CD4-positive, alpha-beta T cell treated with Interleukin-12 subunit alpha and Interleukin-12 subunit beta, for 1 hour (primary cell): ENCODE measurements at regions not wholly inside any gene's neighbourhood (a gene's known extent, or its start where the extent isn't known, plus 50 kb on each side); places are given as distances from the start of the nearest gene placed in this dataset.
"Not testable (repeated sequence)": the region's sequence is repeated elsewhere in the genome, so short reads cannot be mapped to it uniquely, and the experiment has no call there.

Source experiments
- DNase-seq: peaks from one replicate; pipeline ENCODE4 v3.0.0-alpha.2; 2020

DNA sequence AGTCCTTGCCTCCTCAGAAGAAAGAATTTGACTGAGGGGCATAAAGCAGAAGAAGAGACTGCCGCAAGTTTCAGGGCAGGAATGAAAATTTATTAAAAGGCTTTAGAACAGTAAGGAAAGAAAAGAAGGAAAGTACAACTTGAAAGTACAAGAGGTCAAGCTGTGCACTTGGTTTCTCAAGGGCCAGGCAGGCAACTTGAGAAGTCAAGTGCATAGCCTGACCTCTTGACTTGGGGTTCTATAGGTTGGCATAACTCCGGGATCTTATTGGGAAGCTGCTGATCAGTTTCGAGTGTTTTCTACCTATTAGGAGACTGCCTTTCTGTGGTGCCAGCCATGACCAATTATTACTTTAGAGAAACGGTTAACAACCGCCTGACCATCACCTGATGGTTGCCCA lies 237.0 kb upstream of the RGS17 start:
- no peak for DNase-seq

DNA sequence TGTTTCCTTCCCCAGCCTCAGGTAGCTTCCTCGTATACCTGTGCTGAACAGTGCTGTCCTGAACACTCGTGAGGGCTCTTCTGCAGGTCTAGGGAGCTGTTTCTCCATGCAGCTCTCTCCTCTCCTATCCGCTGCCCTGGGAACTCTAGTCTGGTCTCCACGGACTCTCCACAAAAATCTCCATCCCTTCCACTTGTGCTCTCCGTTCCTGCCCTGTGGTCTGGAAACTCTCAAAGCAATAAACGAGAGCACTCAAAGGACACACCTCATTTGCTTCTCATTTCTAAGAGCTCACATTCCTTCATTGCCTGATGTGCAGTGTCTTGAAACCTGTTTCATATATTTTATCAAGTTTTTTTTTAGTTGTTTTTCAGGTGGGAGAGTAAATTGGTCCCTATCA lies 235.9 kb upstream of the RGS17 start:
- no peak for DNase-seq

DNA sequence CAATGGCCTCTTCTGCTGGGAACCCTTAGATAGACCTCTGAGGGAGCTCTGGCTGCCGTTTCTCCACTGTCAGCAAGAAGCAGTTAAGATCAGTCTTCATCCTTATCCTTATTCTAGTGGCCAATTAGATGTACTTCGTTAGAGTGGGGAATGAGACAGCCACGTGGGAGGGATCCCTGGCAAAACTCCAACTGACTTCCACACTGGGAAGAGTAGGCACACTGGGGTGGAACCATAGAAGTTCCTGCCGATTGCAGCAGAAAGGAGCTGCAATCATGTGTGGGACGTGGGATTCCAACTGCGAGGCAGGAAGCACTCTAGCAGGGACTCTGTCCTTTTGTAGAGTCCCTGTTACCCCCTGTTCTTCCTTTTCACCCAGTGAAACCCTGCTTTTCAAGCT lies 226.3 kb upstream of the RGS17 start:
- no peak for DNase-seq

DNA sequence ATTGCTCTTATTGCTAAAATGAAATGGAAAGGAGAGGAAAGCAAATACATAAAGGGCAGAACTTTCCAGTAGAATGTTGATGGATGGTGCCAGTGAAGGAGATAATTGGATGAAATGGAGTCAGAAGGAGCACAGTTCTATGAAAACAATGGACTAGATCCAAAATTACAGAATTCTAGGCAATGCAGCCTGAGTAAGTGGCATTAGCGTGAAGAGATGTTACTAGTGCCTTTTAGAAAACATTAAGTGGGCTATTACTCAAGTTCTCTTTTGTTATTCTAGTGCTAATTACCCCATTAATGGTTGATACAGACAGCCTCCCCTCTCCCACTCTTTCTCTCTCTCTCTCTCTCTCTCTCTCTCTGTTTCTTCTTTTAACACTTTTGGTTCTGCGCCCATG lies 209.5 kb upstream of the RGS17 start:
- no peak for DNase-seq

DNA sequence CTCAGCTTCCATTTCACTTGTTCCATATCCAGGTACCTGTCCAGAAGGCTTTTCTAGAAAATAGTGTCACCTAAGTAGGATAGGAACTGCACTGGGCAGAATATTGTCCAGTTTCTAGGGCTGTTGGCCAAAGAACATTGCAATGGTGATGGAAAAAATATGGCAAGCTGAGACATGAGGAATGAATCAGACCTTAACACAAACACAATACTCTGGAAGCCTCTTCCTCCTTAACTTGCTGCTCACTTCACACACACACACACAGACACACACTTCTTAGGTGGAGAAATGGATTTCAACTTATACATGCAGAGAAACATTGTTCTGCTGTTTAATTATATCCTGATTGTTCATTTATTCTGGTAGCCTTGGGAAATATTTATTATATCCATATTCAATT lies 203.0 kb upstream of the RGS17 start:
- DNase-seq: no peak

DNA sequence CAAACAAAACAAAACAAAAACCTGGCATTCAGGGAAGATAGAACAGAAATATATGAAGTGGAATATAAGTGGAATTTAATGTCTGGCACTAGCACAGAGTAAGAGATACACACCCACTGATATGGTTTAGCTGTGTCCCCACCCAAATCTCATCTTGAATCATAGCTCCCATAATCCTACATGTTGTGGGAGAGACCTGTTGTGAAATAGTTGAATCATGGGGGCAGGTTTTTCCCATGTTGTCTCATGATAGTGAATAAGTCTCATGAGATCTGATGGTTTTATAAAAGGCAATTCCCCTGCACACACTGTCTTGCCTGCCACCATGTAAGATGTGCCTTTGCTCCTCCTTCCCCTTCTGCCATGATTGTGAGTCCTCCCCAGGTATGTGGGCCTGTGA lies 200.1 kb upstream of the RGS17 start:
- DNase-seq: not testable (repeated sequence)

DNA sequence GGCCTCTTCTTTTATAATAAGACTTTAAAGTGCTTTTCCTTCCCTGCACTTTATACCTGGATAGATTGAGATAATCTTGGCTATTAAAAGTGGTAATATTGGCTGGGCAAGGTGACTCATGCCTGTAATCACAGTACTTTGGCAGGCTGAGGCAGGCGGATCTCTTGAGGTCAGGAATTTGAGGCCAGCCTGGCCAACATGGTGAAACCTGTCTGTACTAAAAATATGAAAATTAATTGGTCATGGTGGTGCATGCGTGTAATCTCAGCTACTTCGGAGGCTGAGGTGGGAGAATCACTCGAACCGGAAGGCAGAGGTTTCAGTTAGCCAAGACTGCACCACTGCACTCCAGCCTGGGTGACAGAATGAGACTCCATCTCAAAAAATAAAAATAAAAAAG lies 197.1 kb upstream of the RGS17 start:
- DNase-seq: no peak

DNA sequence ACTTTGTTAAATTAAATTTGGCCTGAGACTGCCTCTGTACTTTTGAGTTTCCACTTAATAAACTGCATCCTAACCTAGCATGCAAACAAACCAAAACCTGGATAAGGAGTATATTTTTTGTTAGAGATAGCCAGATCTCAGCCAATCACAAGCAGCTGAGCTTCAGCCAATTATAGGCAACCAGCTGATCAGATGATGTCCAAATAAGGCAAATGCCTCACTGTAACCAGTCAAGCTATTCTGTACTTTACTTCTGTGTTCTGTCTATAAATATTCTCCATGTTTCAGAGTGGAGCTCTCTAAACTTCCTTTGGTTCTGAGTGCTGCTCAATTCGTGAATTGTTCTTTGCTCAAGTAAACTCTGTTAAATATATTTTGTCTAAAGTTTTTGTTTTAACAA lies 194.6 kb upstream of the RGS17 start:
- no peak for DNase-seq

DNA sequence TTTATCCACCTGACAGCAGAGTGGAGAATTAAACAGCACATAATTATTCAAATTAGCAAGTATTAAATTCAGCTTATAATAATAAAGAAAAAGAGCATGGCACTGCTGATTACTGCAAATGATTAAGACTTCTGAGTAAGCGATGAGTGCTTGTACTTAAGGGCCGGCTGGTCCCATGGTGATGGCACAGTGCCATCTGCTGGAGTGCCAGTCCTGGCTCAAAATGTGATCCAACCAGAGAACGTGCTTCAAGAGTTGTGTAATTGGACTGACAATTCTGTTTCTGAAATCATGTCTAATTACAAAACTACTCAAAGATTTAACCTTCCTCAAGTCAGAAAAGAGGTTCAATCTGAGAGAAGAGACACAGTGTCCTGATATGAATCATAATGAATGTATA lies 181.6 kb upstream of the RGS17 start:
- DNase-seq: peak; percentile 9

DNA sequence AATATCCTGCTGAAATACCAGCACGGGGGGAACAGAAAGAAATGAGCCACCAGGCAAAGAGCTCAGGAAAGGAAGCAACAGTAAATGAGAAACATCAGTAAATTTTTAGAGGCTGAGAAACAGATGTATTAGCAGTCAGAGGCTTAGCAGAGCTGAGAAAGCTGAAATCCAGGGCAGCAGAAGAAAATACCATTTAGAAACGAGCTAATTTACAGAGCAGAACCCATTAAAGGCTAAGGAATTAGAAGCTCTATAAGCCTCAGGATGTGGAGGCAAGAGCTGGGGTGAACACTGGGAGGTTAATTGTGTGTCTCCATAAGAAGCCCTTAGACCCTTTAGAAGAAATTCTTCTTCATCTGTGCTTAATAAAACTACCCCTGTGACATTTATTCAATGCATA lies 178.6 kb upstream of the RGS17 start:
- DNase-seq: no peak

DNA sequence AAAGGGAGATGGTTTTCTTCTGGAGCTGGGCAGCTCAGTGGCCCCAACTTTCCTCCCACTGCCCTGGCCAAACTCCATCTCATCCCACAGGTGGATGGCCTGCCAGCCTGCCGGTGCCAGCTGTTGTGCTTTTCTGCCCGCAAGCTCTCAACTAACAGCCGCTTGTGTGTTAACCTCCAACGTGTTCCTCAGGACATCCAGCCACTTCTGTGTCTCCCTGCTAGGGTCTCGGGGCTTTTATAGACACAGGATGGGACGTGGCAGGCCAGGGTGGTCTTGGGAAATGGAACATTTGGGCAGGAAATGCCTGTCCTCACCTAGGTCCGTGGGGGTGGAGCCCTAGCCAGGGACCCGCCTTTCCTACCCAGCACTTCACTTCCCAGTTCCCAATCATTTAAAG lies 171.1 kb upstream of the RGS17 start:
- no peak for DNase-seq

DNA sequence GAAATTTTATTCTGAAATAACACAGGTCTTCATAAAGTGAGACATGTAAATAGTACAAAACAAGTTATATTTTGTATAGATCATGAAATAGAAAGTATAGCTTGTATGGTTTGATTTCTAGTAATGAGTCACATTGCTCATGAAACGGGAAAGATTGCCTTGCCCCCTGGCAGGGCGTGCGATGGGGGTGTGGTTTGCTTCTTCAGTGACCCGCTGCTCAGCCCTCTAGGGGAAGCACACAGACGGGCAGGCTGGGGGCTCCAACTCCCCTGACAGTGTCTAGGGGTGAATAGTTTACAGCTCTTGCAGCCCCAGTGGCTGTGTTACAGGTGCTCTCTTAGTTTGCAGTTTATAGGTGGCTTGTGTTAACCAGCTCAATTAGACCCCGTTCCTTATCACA lies 170.5 kb upstream of the RGS17 start:
- no peak for DNase-seq

DNA sequence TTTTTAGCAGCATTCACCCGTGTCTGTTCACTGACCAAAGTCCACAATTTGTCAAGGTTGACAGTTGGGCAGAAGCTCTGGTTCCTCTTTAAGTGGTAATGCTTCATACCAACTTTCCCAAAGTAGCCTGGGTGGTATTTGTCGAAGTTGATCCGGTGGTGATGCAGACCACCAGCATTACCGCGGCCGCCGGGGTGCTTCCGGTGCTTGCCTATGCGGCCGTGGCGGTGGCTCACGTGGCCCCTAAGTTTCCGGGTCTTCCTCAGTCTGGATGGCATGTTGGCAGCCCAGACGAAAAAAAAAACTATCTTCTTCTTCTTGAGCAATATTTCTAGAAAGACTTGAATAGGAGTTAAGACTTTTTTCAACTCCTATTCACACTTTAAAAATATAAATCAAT lies 151.4 kb upstream of the RGS17 start:
- not testable (repeated sequence) for DNase-seq

DNA sequence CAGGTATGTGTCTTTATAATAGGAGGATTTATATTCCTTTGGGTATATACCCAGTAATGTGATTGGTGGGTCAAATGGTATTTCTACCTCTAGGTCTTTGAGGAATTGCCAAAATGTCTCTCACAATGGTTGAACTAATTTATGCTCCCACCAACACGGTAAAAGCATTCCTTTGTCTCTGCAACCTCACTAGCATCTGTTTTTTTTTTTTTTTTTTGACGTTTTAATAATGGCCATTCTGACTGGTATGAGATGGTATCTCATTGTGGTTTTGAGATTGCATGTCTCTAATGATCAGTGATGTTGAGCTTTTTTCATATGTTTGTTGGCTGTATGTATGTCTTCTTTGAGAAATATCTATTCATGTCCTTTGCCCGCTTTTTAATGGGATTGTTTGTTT lies 144.9 kb upstream of the RGS17 start:
- DNase-seq: no peak

DNA sequence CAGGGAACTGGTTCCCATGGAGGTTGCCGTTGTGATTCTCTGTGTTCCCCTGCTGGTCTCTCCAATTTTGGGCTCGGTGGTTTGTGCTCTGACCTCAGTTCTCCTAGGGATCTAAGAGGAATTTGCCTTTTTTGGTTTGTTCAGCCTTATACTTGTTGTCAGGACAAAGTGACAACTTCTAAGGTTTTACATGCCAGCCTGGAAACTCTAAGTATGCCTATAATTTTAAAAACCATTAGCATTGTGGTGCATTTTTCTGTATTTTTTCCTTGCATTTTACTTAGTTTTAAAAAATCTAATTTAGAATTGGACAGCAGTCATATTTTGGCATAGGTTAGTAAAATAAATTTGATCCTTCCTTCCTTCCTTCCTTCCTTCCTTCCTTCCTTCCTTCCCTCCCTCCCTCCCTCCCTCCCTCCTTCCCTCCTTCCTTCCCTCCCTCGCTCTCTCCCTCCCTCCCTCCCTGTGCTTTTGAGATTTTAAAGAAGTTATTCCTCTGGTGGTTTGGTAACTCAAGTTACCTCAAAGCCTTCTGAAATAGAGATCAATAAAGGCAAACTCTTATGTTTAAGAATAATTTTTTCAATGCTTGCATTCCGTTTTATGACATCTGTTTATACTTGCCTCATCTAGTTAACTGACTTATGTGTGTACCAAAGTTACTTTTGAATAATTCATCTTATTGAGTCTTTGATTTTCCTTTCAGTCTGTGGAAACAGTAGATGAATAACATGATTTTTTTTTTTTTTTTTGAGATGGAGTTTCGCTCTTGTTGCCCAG lies 141.3 kb upstream of the RGS17 start:
- DNase-seq: no peak

DNA sequence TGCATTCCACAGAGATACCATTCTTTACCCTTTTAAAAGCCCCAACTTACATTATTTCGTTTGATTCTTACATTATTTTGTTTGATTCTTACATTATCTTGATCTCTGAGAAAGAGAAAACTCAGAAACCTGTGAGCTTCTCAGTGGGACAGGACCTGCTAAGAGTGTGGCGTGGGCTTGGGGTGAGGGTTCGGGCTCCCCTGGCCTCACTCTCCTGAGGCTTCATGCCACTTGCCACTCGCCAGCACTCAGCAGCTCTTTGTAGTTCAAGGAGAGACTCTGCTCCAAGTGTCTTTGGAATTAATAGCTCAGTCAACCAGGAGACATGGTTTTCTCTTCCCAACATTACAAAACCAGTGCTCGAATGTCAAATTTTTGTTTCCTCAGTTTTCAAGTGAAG lies 132.4 kb upstream of the RGS17 start:
- DNase-seq: no peak

DNA sequence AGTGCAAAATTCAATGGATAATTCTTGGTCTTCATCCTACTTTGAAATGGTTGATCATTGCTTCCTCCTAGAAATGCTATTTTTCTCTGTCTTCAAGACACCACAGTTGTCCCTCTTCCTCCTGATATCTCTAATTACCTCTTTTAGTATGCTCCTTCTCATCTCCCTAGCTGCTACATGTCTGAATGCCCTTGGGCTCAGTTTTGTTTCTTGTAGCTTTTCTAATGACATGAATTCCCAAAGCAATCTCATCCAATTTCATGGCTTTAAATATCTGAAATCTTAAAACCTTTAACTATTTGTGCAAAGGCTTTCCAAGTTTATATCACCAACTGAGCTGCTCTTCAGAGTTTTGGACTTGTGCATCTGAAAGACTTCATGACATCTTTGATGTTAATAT lies 120.2 kb upstream of the RGS17 start:
- DNase-seq: no peak

DNA sequence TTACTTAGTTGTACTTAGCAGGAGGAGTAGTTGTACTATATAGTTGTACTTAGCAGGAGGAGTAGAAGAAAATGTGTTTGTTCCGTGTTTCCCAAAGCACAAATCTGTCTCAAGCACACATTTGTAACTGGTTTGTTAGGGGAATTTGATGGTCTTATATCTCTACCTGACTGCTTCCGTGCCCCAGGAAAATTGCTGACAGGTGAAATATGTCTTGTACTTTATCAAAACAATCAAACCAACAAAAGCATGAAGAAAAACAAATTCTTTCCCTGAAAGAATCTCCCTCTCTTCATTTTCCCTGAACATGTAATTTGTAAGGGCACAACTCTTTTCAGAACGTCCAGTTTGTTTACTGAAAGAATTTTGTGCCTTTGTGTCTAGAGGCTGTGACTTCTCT lies 106.6 kb upstream of the RGS17 start:
- DNase-seq: no peak

DNA sequence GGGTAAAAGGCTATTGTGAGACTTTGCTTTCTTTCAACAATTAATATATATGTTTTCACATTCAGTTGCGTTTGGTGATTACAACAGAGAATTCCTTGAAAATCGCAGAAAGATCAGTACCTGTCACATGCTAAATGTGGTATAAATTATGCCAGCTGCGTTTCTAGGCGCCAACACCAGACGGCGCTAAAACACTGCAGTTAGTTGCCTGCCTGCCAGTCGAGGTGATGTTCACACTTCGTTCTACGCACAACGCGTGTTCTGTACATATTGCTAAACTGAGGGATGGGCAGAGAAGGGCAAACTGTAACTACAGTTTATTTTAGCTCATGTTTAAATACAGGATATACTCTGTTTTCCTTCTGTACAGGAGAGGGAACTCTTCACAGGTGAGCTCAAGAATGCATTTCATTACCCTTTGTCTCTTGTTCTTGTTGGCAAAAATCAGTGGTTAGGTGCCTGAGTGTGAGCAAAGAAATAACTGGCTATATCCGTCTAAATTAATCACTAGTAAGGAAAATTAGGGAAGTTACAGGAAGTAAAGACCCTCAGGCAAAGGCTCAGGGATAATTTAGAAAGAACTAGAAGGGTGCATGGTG lies 100.1 kb upstream of the RGS17 start:
- DNase-seq: peak; percentile 4

DNA sequence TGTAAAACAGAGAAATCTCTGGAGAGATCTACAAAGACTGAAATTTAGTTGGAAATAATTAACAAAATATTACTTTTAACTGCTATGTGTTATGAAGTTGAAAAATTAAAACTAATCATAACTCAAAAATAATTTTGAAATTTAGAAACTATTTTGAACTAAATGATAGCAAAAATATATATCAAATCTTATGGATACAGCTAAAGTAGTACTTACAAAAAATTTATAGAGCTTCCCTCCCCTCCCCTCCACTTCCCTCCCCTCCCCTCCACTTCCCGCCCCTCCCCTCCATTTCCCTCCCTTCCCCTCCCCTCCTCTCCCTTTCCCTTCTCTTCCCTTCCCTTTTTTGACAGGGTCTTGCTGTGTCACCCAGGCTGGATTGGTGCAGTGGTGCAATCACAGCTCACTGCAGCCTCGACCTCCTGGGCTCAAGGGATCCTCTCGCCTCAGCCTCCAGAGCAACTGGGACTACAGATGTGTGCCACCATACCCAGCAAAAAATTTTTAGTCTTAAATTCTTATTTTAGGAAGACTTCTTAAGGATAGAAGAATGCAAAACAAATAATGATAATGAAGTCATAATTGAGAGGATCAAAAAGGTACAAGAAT lies 87.2 kb upstream of the RGS17 start:
- DNase-seq: no peak

DNA sequence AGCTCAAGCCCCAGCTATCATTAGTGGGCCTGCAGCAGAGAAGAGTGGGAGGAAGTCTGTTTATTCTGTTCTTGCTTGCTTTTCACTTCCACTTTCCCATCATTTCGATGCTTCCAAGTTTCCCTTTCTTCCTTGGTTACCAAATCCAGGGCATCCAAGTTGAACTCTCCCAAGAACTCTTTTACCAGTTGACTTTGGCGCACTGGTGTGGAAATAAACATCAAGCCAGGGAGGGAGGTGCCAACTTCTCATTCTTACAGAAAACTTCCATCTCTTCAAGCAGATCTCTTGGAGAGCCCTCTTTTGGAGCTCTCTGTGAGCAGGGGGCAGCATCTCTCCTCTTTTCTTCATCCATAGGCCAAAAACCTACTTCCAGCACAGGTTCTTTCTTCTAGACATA lies 85.7 kb upstream of the RGS17 start:
- no peak for DNase-seq

DNA sequence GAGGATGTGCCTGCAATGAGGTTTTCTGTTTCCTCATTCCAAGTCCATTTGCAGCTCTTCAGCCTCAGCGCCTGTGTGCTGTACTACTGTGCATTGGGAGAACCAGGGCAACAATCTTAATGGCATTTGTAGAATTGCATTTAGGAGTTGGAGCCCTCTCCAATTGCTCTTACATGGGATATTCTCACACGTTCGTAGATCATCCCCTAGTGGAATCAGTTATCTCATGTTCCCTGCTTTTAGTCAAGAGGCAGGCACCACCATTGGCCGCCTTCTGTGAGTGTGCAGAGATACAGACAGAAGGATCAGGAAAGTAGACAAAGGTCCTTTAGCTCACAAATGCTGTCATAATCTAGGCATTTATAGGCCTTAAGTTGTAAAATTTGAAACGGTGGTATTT lies 84.2 kb upstream of the RGS17 start:
- DNase-seq: no peak

DNA sequence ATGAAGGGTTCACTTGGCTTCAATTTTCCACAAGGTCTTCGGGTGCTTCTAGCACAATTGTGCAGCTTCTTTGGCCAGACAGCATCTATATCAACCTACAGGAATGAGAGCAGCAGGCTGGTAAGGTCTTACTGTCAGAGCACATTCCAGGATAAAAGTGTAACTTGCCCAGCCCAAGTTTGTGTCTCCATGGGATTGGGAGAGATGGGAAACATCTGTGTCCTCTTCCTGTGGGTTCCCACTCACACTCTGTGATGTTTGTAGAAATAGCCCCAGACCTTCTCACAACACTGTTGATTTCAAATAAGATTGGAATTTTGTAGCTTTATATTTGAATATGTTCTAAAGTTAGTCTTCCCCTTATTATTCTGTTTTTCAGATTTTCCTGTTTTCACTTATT lies 83.4 kb upstream of the RGS17 start:
- DNase-seq: no peak

DNA sequence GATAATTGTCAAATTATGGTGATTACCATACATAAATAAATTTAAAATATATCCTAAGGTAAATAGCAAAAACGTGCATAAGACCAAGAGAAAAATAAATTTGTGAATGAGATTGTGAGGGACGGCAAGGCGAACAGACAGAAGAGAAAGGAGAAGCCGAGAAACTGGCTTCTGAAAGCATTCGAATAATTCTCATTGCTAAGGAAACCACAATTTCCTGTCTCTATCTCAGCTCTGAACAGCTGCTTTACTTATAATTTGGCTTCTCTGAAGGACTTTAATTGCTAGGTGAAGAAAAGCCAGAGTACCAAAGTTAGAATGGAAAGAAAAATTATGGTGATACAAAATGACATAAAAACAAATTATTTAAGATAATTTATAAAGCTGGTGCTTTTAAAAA lies 79.0 kb upstream of the RGS17 start:
- DNase-seq: peak; percentile 1

DNA sequence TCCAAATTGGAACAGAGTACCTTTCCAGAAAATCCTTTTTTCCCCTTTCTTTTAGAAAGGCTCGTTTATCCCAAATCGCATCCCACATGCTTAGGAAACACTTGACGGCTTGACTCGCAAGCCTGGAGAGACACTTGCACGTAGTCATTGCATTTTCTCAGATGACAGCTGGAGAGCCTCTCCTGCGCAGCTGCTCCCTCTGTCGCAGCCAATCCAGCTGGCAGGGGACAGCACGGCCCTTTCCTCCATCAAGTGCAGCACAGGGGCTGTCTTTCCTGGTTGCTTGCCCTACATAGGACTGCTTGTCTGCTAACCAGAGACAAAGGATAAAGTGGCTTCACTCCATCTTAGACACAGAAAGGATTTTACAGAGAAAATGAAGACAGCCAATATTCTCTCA lies 77.6 kb upstream of the RGS17 start:
- no peak for DNase-seq
